NCI-H774 (cell line): ENCODE measurements at regions not wholly inside any gene's neighbourhood (a gene's known extent, or its start where the extent isn't known, plus 50 kb on each side); places are given as distances from the start of the nearest gene placed in this dataset.
"Not testable (repeated sequence)": the region's sequence is repeated elsewhere in the genome, so short reads cannot be mapped to it uniquely, and the experiment has no call there.

Source experiments
- DNase-seq: peaks from one replicate; lab custom pipeline; 2025; lab: John Stamatoyannopoulos, UW

GRCh38 chr10:121305066-121305465 is 293.2 kb downstream of the FGFR2 start:
- DNase-seq, result no peak

- no peak for DNase-seq
Measured at GRCh38 chr10:121306159-121306673, 292.0 kb downstream of the FGFR2 start.

GRCh38 chr10:121307411-121307980 is 290.7 kb downstream of the FGFR2 start:
- DNase-seq, result no peak

- DNase-seq, result no peak
Measured at GRCh38 chr10:121308020-121308419, 290.2 kb downstream of the FGFR2 start.

- DNase-seq, result no peak
Measured at GRCh38 chr10:121309164-121309563, 289.1 kb downstream of the FGFR2 start.

- peak; percentile 0 for DNase-seq
Measured at GRCh38 chr10:121310151-121310711, 288.0 kb downstream of the FGFR2 start.

GRCh38 chr10:121311812-121312443 is 286.3 kb downstream of the FGFR2 start:
- DNase-seq, result no peak

- no peak for DNase-seq
Measured at GRCh38 chr10:121312587-121312986, 285.7 kb downstream of the FGFR2 start.

- no peak for DNase-seq
Measured at GRCh38 chr10:121313119-121313875, 284.9 kb downstream of the FGFR2 start.

GRCh38 chr10:121316432-121316831 is 281.8 kb downstream of the FGFR2 start:
- DNase-seq, result no peak

- no peak for DNase-seq
Measured at GRCh38 chr10:121317374-121317773, 280.9 kb downstream of the FGFR2 start.

- DNase-seq, result no peak
Measured at GRCh38 chr10:121322046-121322445, 276.2 kb downstream of the FGFR2 start.

GRCh38 chr10:121322776-121323175 is 275.5 kb downstream of the FGFR2 start:
- DNase-seq, result no peak

- DNase-seq, result no peak
Measured at GRCh38 chr10:121323443-121323842, 274.8 kb downstream of the FGFR2 start.

GRCh38 chr10:121324678-121325213 is 273.5 kb downstream of the FGFR2 start:
- no peak for DNase-seq

GRCh38 chr10:121325490-121326231 is 272.6 kb downstream of the FGFR2 start:
- no peak for DNase-seq

- no peak for DNase-seq
Measured at GRCh38 chr10:121326905-121327304, 271.3 kb downstream of the FGFR2 start.

GRCh38 chr10:121327727-121328126 is 270.5 kb downstream of the FGFR2 start:
- DNase-seq, result no peak

GRCh38 chr10:121329631-121330030 is 268.6 kb downstream of the FGFR2 start:
- not testable (repeated sequence) for DNase-seq

GRCh38 chr10:121330563-121330962 is 267.7 kb downstream of the FGFR2 start:
- DNase-seq, result no peak

- DNase-seq, result no peak
Measured at GRCh38 chr10:121332353-121332752, 265.9 kb downstream of the FGFR2 start.
